SK-N-SH treated with all-trans-retinoic acid at 6 μM for 48 hours (cell line): ENCODE measurements at regions not wholly inside any gene's neighbourhood (a gene's known extent, or its start where the extent isn't known, plus 50 kb on each side); places are given as distances from the start of the nearest gene placed in this dataset.

Experiments used
- CREB5 ChIP-seq: fragments of 250-450 bp; sonication (Bioruptor Pico); IDR thresholded peaks from 2 replicates; pipeline ENCODE4 v1.5.1; 2020; ENCODE audit warnings: low read depth, mild to moderate bottlenecking, moderate library complexity
- PATZ1 ChIP-seq: fragments of 250-450 bp; sonication (Bioruptor Pico); IDR thresholded peaks from 2 replicates; pipeline ENCODE4 v1.8.0; 2020; ENCODE audit warnings: mild to moderate bottlenecking, moderate library complexity, borderline replicate concordance
- PPARA ChIP-seq: fragments of 250-450 bp; sonication (Bioruptor Pico); IDR thresholded peaks from 2 replicates; pipeline ENCODE4 v1.5.0; 2020; ENCODE audit warnings: mild to moderate bottlenecking, borderline replicate concordance
- RARB ChIP-seq: fragments of 250-450 bp; sonication (Bioruptor Pico); IDR thresholded peaks from 2 replicates; pipeline ENCODE4 v1.8.0; 2021; ENCODE audit warnings: mild to moderate bottlenecking, moderate library complexity
- TCF4 ChIP-seq: fragments of 250-450 bp; sonication (Bioruptor Pico); IDR thresholded peaks from 2 replicates; pipeline ENCODE4 v1.8.0; 2021; ENCODE audit warnings: mild to moderate bottlenecking, moderate library complexity, borderline replicate concordance
- ZNF565 ChIP-seq: fragments of 450-650 bp; formaldehyde crosslinking; conservative IDR thresholded peaks from 2 replicates; pipeline ENCODE4 v1.5.0; 2020; ENCODE audit warnings: low read depth, mild to moderate bottlenecking, moderate library complexity
- ZNF8 ChIP-seq: fragments of 450-650 bp; formaldehyde crosslinking; IDR thresholded peaks from 2 replicates; pipeline ENCODE4 v1.5.0; 2020; ENCODE audit warnings: mild to moderate bottlenecking, moderate library complexity

- TF ChIP-seq ZNF565 (CRISPR knock-in tag) (no peak), RARB (CRISPR knock-in tag) (no peak), PATZ1 (CRISPR knock-in tag) (no peak), CREB5 (CRISPR knock-in tag) (no peak), PPARA (CRISPR knock-in tag) (no peak), TCF4 (CRISPR knock-in tag) (no peak), ZNF8 (CRISPR knock-in tag) (no peak)
Measured at GRCh38 chr20:24734139-24734538, 214.9 kb upstream of the CST7 start.
